Testis (tissue), 2 donors: ENCODE measurements at regions not wholly inside any gene's neighbourhood (a gene's known extent, or its start where the extent isn't known, plus 50 kb on each side); places are given as distances from the start of the nearest gene placed in this dataset.
A peak's percentile ranks its signal among the peaks of the same experiment; 100 is the strongest.

Experiments
- DNase-seq: peaks from one replicate; pipeline ENCODE4 v3.0.0-alpha.2; 2019
- H3K27ac ChIP-seq, 2 donors: fragments of 200-600 bp; sonication (generic); one replicate each; pipeline ENCODE4 v1.5.1; 2019
- H3K27me3 ChIP-seq: fragments of 200-600 bp; sonication (generic); one replicate; pipeline ENCODE4 v1.5.1; 2019
- H3K36me3 ChIP-seq: fragments of 200-600 bp; sonication (generic); one replicate; pipeline ENCODE4 v1.5.1; 2017; ENCODE audit warnings: low read depth; ENCODE audit errors: missing control alignments
- H3K4me1 ChIP-seq: fragments of 200-600 bp; sonication (generic); one replicate; pipeline ENCODE4 v1.5.1; 2019
- H3K4me3 ChIP-seq, 2 donors: fragments of 200-600 bp; sonication (generic); one replicate each; pipeline ENCODE4 v1.5.1; 2017 to 2019
- H3K9me3 ChIP-seq: fragments of 200-600 bp; sonication (generic); one replicate; pipeline ENCODE4 v1.5.1; 2017
- POLR2A ChIP-seq: fragments of 450-650 bp; IDR thresholded peaks from one replicate; pipeline ENCODE4 v1.6.1; 2017; ENCODE audit warnings: antibody characterized with exemption, mild to moderate bottlenecking, moderate library complexity
- WGBS, 2 donors: methylation state at CpG; one replicate each; pipeline ENCODE4 v1.1.5; 2018; 5-methylcytosine and 5-hydroxymethylcytosine counted together
- intact Hi-C: fragments of 100-400 bp; cut with DNase I; formaldehyde crosslinking; loops from one replicate; pipeline ENCODE4 v1.15.1; 2023; ENCODE audit warnings: low total_unique reads
- TF ChIP-seq, protein P1 (sequence below), 3 experiments: fragments of 450-650 bp in 2 of 3; fragments of 200-600 bp in 1 of 3; sonication (generic) in 1 of 3; IDR thresholded peaks; one replicate each; pipeline ENCODE4 v1.5.1; 2016 to 2019; ENCODE audit warnings: antibody characterized with exemption in 3 of 3, mild to moderate bottlenecking in 2 of 3, moderate library complexity in 1 of 3

DNA sequence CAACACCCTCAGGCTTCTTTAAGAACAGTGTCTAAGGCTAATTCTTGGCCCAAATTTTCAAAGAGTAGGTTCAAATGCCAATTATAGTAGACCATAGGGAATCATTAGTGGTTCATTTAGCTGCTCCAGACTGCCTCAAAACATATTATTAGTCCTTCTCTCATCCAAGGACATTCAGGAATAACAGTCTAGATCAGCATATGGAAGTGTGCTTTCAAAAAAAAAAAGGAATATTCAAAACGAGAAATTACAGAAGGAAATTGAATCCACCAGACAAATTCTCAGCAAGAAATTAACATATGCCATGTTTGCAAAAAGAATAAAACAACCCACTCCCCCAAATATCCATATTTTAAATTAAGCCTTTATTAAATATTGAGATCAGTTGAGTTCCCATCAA, 293.1 kb downstream of the SMARCA1 start:
- Histone ChIP-seq H3K36me3 (no peaks in the 10 kb centered on the region), H3K27me3 (no peaks in the 10 kb centered on the region), H3K9me3 (no peaks in the 10 kb centered on the region), H3K4me3 (no peak overlapping the region), H3K27ac (no peak overlapping the region), H3K4me1 (no peaks in the 10 kb centered on the region)
- intact Hi-C loops, result no loop called here
- no peak for DNase-seq
- no peak for TF ChIP-seq POLR2A
- TF ChIP-seq, protein P1, sequence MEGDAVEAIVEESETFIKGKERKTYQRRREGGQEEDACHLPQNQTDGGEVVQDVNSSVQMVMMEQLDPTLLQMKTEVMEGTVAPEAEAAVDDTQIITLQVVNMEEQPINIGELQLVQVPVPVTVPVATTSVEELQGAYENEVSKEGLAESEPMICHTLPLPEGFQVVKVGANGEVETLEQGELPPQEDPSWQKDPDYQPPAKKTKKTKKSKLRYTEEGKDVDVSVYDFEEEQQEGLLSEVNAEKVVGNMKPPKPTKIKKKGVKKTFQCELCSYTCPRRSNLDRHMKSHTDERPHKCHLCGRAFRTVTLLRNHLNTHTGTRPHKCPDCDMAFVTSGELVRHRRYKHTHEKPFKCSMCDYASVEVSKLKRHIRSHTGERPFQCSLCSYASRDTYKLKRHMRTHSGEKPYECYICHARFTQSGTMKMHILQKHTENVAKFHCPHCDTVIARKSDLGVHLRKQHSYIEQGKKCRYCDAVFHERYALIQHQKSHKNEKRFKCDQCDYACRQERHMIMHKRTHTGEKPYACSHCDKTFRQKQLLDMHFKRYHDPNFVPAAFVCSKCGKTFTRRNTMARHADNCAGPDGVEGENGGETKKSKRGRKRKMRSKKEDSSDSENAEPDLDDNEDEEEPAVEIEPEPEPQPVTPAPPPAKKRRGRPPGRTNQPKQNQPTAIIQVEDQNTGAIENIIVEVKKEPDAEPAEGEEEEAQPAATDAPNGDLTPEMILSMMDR (IDR thresholded peaks at IDR 0.05), result no peak
- WGBS, 2 donors, result 50 to 67% methylated on average over 1 of the region's 1 CpG

DNA sequence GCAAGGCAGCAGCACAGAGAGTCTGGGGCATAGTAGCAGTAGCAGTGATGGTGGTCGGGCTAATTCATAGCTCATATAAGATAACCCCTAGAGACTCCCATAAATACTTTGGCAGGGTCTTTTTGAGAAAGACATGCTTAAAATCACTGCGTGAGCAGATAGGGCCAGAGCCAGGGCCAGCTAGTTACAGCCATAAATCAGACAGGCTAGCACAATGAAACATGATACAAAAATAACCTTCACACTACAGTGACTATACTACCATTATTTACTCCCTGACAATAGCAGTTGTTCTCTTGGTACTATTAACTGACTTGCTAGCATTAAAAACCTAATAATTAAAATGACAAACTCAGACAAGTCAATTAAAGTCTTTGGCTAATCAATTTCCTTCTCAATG, 295.9 kb downstream of the SMARCA1 start:
- H3K4me3 ChIP-seq, result no peak overlapping the region
- H3K27ac ChIP-seq, result no peak overlapping the region
- no peaks in the 10 kb centered on the region for H3K27me3 ChIP-seq
- no peak for TF ChIP-seq POLR2A
- TF ChIP-seq, protein P1 (IDR thresholded peaks at IDR 0.05), result no peak
- no peaks in the 10 kb centered on the region for H3K9me3 ChIP-seq
- 35 to 67% methylated on average over 1 to 2 of the region's 2 CpGs for WGBS, 2 donors
- H3K4me1 ChIP-seq, result no peaks in the 10 kb centered on the region
- H3K36me3 ChIP-seq, result no peaks in the 10 kb centered on the region
- intact Hi-C loops, result no loop called here
- DNase-seq, result no peak

DNA sequence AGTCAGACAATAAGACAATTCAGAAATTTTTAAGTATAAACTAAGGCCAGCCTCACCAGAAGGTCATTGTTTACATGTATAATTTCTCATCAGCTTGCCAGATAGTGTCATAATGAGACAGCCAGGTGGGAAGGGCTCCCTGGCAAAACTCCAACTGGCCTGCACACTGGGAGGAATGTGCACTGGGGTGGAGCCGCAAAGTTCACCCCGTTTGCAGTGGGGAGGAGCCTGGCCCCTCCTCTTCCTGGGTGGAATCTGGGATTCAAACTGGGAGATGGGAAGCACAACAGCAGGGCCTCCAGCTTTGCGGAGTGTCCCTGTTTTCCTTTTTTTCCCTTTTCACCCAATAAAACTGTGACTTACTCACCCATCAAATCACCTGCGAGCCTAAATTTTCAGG, 329.9 kb downstream of the SMARCA1 start:
- no peaks in the 10 kb centered on the region for H3K27me3 ChIP-seq
- no peak for DNase-seq
- intact Hi-C loops, result no loop called here

DNA sequence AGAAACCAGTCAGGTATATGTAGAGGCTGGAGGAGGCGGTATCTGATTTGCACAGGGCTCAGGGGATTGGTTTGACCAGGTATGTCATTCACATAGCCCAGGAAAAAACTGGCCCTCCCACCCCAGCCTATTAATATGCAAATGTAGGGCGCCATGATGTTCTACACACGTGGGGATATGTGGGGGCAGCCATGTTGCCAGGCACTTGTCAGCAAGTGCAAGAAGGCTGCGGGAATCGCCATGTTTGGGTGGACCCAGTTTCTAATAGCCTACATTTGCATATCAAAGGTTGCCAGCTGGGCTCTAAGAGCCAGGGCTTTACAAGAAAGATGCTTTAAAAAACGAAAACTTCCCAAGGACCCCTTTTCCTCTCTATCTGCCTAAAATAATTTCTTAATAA, 335.1 kb downstream of the SMARCA1 start:
- no peak for TF ChIP-seq POLR2A
- WGBS, 2 donors, result 36 to 56% methylated on average over 2 to 6 of the region's 6 CpGs

More for the DNA sequence above, 329.9 kb downstream of the SMARCA1 start:
- Histone ChIP-seq H3K9me3 (no peaks in the 10 kb centered on the region), H3K4me3 (no peak overlapping the region), H3K36me3 (no peaks in the 10 kb centered on the region), H3K27ac (no peak overlapping the region), H3K4me1 (no peaks in the 10 kb centered on the region)
- TF ChIP-seq POLR2A, result no peak
- WGBS, 2 donors, result 40 to 73% methylated on average over 3 to 4 of the region's 4 CpGs

DNA sequence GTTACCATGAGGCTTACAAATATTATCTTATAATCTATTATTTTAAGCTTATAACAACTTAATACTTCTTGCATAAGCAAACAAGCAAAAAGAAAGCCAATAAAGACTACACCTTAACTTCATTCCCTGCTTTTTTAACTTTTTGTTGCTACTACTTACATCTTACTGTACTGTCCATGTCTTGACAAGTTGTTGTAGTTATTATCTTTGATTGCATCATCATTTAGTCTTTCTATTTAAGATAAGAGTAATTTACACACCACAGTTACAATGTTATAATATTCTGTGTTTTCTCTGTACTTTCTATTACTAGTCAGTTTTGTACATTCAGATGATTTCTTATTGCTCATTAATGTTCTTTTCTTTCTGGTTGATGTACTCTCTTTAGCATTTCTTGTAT, 346.6 kb downstream of the SMARCA1 start:
- TF ChIP-seq, protein P1 (IDR thresholded peaks at IDR 0.05), result no peak
- TF ChIP-seq POLR2A, result no peak
- DNase-seq, result no peak
- Histone ChIP-seq H3K4me3 (no peak overlapping the region), H3K9me3 (no peaks in the 10 kb centered on the region), H3K4me1 (no peaks in the 10 kb centered on the region), H3K27ac (no peak overlapping the region), H3K36me3 (no peaks in the 10 kb centered on the region), H3K27me3 (no peaks in the 10 kb centered on the region)
- intact Hi-C loops, result no loop called here

More for the DNA sequence above, 335.1 kb downstream of the SMARCA1 start:
- Histone ChIP-seq H3K9me3 (no peaks in the 10 kb centered on the region), H3K27ac (no peak overlapping the region), H3K4me3 (no peak overlapping the region), H3K4me1 (no peaks in the 10 kb centered on the region), H3K36me3 (no peaks in the 10 kb centered on the region), H3K27me3 (no peaks in the 10 kb centered on the region)
- DNase-seq, result peak; percentile 17
- intact Hi-C loops, result no loop called here

DNA sequence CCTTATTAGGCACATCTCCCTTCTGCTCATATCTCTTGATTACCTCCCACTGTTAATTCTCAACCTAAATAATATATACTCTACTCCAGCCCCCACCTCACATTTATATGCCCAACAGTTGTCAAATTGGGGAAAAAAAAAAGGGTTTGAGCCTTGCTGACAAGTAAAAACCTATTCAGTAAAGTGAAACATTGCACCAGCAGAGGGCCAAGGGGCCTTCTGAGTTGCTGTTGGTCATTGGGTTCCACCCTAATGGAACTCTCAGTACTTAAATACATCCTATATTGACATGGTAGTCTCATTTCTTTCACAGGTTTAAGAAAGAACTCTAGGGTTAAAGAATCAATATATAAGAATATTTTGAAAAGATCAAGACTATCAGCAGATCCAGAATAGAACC, 362.2 kb downstream of the SMARCA1 start:
- intact Hi-C loops, result no loop called here
- Histone ChIP-seq H3K27ac (no peak overlapping the region), H3K9me3 (no peaks in the 10 kb centered on the region), H3K4me3 (no peak overlapping the region), H3K4me1 (no peaks in the 10 kb centered on the region), H3K36me3 (no peaks in the 10 kb centered on the region), H3K27me3 (no peaks in the 10 kb centered on the region)
- TF ChIP-seq, protein P1 (IDR thresholded peaks at IDR 0.05), result no peak
- no peak for TF ChIP-seq POLR2A
- DNase-seq, result no peak
